ENCODE measurements at regions not wholly inside any gene's neighbourhood (a gene's known extent, or its start where the extent isn't known, plus 50 kb on each side); places are given as distances from the start of the nearest gene placed in this dataset.
"Not testable (repeated sequence)": the region's sequence is repeated elsewhere in the genome, so short reads cannot be mapped to it uniquely, and the experiment has no call there.

GRCh38 chr9:28946648-28947047 lies 1373.4 kb upstream of the C9orf72 start:
- DNase-seq: no peak

- no peak for DNase-seq
Observed at GRCh38 chr9:28951945-28952344, 1378.7 kb upstream of the C9orf72 start.

DNA sequence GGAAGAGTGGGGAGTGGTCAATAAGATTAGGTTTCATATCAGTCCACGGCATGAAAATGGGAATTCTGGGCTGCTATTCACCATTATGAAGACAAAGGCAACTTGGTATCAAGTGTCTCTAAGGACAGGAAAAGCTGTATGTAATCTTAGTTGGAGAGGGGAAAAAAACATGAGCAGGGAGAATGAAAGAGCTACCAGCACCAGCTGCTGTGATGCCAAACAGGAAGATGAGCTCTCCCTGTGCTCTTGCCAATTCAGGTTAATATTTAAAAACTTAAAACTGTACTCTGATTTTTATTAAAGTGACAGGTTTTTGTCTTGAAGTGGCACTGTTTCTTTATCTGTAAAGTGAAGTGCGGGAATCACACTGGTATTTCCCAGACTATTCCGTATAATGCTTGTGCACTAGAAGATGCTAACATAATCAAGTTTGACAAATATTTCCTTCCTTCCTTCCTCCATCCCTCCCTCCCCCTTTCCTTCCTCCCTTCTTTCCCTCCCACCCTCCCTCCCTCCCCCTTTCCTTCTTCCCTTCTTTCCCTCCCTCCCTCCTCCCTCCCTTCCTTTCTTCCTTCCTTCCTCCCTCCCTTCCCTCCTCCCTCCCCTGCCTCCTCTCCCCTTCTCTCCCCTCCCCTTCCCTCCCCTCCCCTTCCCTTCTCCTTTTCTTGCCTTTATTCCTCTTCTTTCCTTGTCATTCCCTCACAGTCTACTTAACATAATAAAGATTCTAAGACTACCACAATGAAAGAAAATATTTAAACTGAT lies 1383.0 kb upstream of the C9orf72 start:
- DNase-seq: no peak

DNA sequence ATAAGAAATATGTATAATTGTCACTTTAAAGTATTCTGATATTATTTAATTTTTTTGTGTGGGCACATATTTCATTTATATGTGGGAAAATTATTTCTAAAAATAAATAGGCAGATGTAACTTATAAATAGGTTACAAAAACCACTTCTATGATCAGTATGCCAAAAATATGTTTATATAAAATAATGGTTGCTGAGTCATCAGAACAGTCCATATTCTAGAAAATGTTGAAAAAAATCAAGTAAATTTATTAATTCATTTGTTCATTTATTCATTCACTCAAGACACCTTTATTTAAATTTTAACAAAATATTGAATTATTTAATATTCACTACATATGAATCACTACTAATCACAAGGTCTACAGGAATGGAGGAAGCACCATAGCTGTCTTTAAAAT lies 1387.3 kb upstream of the C9orf72 start:
- DNase-seq: no peak

DNA sequence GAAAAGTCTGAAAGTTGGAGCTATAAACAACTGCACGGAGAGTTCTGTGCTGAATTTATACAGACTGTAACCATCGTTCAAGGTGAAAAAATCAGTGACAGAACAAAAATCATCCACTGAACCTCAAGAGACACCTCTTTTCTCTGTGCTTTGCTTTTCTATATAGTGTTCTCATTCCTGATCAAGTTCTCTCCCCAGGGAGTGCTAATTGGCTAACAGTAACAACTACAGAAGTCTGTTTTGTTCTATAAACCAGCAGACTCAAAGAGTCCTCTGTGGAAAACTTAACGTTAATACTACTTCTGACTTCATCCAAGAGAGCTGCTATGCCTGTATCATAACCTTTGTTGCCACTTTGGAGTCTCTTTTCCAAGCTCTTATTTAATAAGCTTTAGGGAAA lies 1388.3 kb upstream of the C9orf72 start:
- no peak for DNase-seq

- no peak for DNase-seq
Observed at GRCh38 chr9:28967226-28967625, 1393.9 kb upstream of the C9orf72 start.

DNA sequence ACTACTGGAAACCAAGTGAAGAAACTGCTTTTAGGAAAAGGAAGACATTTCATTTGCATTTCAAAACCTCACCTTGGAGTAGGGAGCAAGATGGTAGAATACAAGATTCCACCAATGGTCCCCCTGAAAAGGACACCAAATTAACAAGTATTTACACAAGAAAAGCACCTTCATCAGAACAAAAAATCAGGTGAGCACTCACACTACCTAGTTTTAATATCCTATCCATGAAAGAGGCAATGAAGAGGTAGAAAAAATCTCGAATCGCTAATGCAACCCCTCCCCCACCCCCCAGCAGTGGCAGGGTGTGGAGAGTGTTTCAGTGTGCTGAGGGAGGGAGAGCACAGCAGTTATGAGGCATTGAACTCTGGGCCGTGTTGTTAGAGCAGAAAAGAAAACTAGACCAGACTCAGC lies 1397.0 kb upstream of the C9orf72 start:
- DNase-seq: no peak

GRCh38 chr9:28971881-28972280 lies 1398.6 kb upstream of the C9orf72 start:
- no peak for DNase-seq

DNA sequence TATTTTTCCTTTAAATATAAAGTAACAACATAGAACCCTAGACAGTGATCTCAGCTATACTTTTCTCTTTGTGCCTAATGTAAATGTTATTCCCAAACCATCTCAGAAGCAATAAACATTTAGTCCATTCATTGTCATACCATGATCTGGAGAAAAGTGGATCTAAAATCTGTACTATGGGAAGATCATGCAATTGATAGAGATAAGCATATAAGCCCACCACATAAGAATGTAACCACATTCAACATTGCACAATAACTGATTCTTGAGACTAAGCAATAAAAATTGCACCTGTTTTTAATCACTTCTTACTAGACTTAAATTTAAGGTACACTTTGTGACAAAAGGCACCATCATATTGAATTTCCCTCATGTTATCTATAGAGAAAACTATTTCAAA lies 1403.0 kb upstream of the C9orf72 start:
- no peak for DNase-seq

- DNase-seq: no peak
Observed at GRCh38 chr9:28976684-28977083, 1403.4 kb upstream of the C9orf72 start.

DNA sequence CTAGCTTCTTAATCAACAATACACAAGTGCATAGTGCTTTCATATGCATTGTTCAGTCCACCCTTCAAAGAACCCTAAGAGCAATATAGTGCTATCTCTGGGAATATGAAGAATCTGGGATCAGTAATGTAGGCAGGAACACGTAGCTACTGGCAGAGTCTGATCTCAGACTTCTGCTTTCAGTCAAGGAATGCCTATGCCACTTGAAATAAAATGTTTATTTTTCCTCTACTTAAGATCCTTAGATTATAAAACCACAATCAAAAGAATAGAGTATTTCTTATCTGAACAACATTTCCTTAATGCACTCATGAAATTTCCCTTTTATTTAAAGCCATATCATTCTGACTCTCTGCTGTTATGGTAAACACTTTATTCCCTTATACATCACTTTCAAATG lies 1407.8 kb upstream of the C9orf72 start:
- DNase-seq: no peak

GRCh38 chr9:28981711-28982110 lies 1408.4 kb upstream of the C9orf72 start:
- no peak for DNase-seq

GRCh38 chr9:28984016-28984415 lies 1410.7 kb upstream of the C9orf72 start:
- DNase-seq: no peak

GRCh38 chr9:28990009-28990408 lies 1416.7 kb upstream of the C9orf72 start:
- not testable (repeated sequence) for DNase-seq

- no peak for DNase-seq
Observed at GRCh38 chr9:28999057-28999456, 1425.8 kb upstream of the C9orf72 start.

DNA sequence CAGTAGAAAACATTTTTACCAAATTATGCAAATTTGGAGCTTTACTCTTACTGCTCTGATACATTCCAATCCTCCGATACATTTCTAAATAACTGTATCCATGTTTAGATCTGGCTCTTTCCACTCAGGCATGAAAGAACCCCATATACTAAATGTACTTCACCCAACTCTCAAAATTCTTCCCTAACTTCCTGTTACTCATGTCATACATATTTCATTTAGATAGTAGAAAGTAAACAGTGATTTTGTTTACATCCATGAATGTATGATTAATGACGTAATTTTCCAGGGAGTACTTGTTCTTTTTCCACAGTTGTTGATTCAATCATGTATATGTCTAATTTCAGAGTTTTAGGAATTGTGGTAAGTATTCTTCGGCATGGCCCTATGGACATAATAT lies 1426.5 kb upstream of the C9orf72 start:
- no peak for DNase-seq

DNA sequence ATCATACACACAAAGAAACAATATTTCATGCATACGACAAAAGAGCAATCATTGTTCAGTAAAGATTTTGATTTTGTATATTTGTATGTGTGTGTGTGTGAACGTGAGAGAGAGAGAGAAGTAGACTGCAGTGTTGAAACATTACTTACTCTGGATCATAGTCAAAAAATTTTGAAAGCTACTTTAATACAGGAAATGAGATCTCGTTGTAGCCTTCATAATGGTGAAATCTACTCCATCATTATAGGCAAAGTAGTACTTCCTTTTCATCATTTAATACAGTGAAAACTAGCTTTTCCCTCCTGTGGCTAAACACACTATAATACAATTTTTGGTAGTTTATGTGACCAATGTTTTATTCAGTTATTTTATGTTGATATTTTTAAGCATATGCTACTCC lies 1427.7 kb upstream of the C9orf72 start:
- no peak for DNase-seq

- no peak for DNase-seq
Observed at GRCh38 chr9:29004988-29005387, 1431.7 kb upstream of the C9orf72 start.

GRCh38 chr9:29006628-29007027 lies 1433.3 kb upstream of the C9orf72 start:
- peak; percentile 7 for DNase-seq

- DNase-seq: no peak
Observed at GRCh38 chr9:29012911-29013310, 1439.6 kb upstream of the C9orf72 start.

DNA sequence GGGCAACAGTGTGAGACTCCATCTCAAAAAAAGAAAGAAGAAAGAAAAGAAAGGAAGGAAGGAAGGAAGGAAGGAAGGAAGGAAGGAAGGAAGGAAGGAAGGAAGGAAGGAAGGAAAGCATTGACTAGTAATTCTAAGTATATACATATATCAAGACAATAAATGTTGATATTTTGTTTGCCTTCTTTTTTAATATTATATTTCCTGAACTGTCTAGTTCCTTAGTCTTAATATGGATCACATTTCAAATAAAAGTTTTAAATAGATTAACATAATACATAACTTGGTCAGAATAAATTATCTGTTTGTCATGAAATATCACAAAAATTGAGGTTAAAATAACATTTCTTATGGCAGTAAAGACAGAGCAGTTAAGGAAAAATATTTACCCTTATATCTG lies 1448.4 kb upstream of the C9orf72 start:
- no peak for DNase-seq

DNA sequence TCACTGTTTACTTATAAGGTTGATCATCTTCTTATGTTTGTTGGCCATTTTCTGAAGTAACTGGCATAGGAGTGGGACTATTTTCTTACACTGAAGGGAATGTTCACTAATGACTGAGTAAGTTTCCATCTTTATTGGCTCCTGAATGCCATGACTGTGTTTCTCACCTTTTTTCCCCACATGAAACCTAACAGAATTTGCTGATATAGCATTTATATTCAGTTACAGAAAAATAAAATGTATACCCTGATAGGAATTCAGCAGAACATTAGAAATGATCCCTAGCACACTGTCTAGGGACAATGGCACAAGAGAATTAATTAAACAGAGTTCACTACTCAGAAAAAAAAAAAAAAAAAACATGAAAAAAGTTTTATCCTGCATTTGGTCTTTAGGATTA lies 1465.1 kb upstream of the C9orf72 start:
- DNase-seq: no peak

DNA sequence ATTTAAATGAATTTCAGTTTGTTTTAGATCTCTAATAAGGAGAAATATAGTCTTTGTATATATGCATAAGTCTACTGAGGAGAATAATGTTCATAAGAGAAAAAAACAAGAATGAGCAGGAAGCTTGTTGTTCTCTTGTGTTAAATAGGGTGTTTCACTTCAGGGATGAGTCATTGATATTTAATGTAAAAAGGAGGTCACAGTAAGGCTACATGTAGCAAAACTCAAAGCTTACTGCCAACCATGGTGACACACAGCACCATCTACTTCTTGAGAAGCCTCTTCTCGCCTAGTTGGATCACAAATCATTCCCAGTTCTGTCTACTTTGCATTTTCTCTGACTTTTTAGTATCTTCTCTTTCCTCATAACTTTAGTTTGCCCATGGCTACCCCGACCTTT lies 1466.0 kb upstream of the C9orf72 start:
- DNase-seq: no peak

DNA sequence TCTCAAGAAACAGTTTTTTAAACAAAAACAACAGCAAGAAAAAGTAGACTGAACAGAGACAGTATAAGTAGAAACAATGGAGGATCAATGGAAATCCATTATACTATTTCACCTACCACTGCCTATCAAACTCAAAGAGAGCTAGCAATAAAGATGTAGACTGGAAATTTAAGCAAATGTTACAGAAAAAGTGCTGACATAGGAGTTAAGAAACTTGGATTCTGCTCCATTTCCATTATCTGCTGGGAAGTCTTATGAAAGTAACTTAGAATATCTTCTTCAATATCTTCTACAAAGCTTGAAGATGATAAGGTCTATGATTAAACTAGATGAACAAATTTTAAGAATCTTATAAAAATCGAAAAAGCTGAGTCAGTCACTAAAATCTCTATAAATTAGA lies 1469.8 kb upstream of the C9orf72 start:
- no peak for DNase-seq

GRCh38 chr9:29044959-29045358 lies 1471.7 kb upstream of the C9orf72 start:
- DNase-seq: peak; percentile 1
